Large intestine (tissue), 3 donors: ENCODE measurements at regions not wholly inside any gene's neighbourhood (a gene's known extent, or its start where the extent isn't known, plus 50 kb on each side); places are given as distances from the start of the nearest gene placed in this dataset.
A peak's percentile ranks its signal among the peaks of the same experiment; 100 is the strongest.
"Not testable (repeated sequence)": the region's sequence is repeated elsewhere in the genome, so short reads cannot be mapped to it uniquely, and the experiment has no call there.

Source experiments
- DNase-seq, 2 donors: peaks; one replicate each; pipeline versions ENCODE4 v3.0.0 to v3.0.0-alpha.2; 2013
- H3K27ac ChIP-seq: one replicate; pipeline ENCODE4 v1.5.1; 2013; ENCODE audit warnings: low read length
- H3K27me3 ChIP-seq: 2 replicates; pipeline ENCODE4 v1.6.1; 2013; ENCODE audit warnings: low read length; ENCODE audit not compliant: control insufficient read depth, insufficient read depth
- H3K36me3 ChIP-seq: 2 replicates; pipeline ENCODE4 v1.6.1; 2013; ENCODE audit warnings: low read length; ENCODE audit not compliant: control insufficient read depth, insufficient read depth
- H3K4me1 ChIP-seq: one replicate; pipeline ENCODE4 v1.6.1; 2013; ENCODE audit warnings: low read length; ENCODE audit not compliant: control insufficient read depth, insufficient read depth
- H3K4me3 ChIP-seq: one replicate; pipeline ENCODE4 v1.5.1; 2013; ENCODE audit warnings: low read length
- H3K9me3 ChIP-seq: one replicate; pipeline ENCODE4 v1.6.1; 2013; ENCODE audit warnings: mild to moderate bottlenecking, low read depth, low read length, moderate library complexity; ENCODE audit not compliant: control insufficient read depth
- WGBS: methylation state at CpG from one replicate; pipeline ENCODE4 v1.1.5; 2013; ENCODE audit warnings: low lambda C conversion rate; ENCODE audit not compliant: insufficient coverage; 5-methylcytosine and 5-hydroxymethylcytosine counted together

- WGBS = 100% methylated on average over 1 of the region's 6 CpGs
- Histone ChIP-seq H3K4me3 (no peak overlapping the region), H3K4me1 (no peaks in the 10 kb centered on the region), H3K27ac (no peak overlapping the region), H3K27me3 (no peaks in the 10 kb centered on the region), H3K36me3 (no peaks in the 10 kb centered on the region), H3K9me3 (no peaks in the 10 kb centered on the region)
- no peak for DNase-seq
Observed at GRCh38 chr3:130569461-130570365, 52.7 kb downstream of the COL6A6 start.

DNA sequence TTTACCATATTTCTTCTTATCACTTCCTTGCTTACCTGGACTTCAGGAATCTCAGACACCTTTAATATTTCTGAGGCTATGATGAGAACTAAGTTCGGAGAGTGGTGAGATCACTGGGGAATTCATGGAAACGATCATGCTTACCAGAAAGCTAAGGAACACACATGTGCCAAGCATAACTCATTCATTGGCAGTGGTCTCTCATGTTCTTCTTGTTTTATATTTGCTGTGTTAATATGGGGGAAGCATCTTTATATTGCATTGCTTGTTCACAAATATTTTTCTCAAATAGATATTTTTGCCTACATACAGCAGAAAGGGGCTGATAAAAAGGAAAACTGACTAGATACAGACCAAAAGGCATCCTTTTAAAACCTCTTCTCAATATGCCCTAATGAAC is 55.8 kb downstream of the COL6A6 start:
- H3K27me3 ChIP-seq = no peaks in the 10 kb centered on the region
- DNase-seq = no peak
- no CpG with 5 or more reads among the region's 2 CpGs for whole genome bisulfite sequencing
- no peak overlapping the region for H3K4me3 ChIP-seq
- H3K9me3 ChIP-seq = no peaks in the 10 kb centered on the region
- no peak overlapping the region for H3K27ac ChIP-seq
- H3K36me3 ChIP-seq = no peaks in the 10 kb centered on the region
- H3K4me1 ChIP-seq = no peaks in the 10 kb centered on the region

GRCh38 chr3:130576375-130577266 is 59.6 kb downstream of the COL6A6 start:
- Histone ChIP-seq H3K27ac (no peak overlapping the region), H3K27me3 (peaks cover 4% of the 10 kb centered on the region), H3K36me3 (no peaks in the 10 kb centered on the region), H3K4me3 (no peak overlapping the region), H3K9me3 (no peaks in the 10 kb centered on the region), H3K4me1 (no peaks in the 10 kb centered on the region)
- no peak for DNase-seq
- WGBS = no CpG with 5 or more reads among the region's 3 CpGs

GRCh38 chr3:130582457-130583153 is 65.6 kb downstream of the COL6A6 start:
- DNase-seq = peak; percentile 79 to 81
- Histone ChIP-seq H3K36me3 (no peaks in the 10 kb centered on the region), H3K4me1 (no peaks in the 10 kb centered on the region), H3K27ac (peak overlapping the region; percentile 59), H3K4me3 (no peak overlapping the region), H3K9me3 (no peaks in the 10 kb centered on the region), H3K27me3 (peaks cover 4% of the 10 kb centered on the region)

DNA sequence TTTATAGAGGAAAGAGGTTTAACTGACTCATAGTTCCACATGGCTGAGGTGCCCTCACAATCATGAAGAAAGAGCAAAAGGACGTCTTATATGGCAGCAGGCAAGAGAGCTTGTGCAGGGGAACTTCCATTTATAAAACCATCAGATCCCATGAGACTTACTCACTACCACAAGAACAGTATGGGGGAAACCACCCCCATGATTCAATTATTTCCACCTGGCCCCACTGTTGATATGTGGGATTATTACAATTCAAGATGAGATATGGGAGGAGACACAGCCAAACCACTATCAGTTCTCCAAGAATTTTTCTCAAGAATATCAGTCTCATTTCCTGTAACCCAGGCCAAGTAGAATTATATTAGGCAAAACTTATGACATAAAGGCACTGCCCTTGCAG is 77.8 kb downstream of the COL6A6 start:
- not testable (repeated sequence) for H3K36me3 ChIP-seq, H3K9me3 ChIP-seq, H3K27ac ChIP-seq, DNase-seq, H3K4me3 ChIP-seq, H3K27me3 ChIP-seq, H3K4me1 ChIP-seq
- WGBS = no CpG with 5 or more reads among the region's 1 CpG

- H3K36me3 ChIP-seq = no peaks in the 10 kb centered on the region
- no peaks in the 10 kb centered on the region for H3K9me3 ChIP-seq
- WGBS = no CpG with 5 or more reads among the region's 2 CpGs
- H3K4me1 ChIP-seq = no peaks in the 10 kb centered on the region
- H3K27ac ChIP-seq = no peak overlapping the region
- H3K4me3 ChIP-seq = no peak overlapping the region
- DNase-seq = no peak
- no peaks in the 10 kb centered on the region for H3K27me3 ChIP-seq
Observed at GRCh38 chr3:130596484-130596883, 79.5 kb downstream of the COL6A6 start.

- no peaks in the 10 kb centered on the region for H3K36me3 ChIP-seq
- H3K4me3 ChIP-seq = no peak overlapping the region
- H3K9me3 ChIP-seq = no peaks in the 10 kb centered on the region
- H3K4me1 ChIP-seq = no peaks in the 10 kb centered on the region
- no peaks in the 10 kb centered on the region for H3K27me3 ChIP-seq
- DNase-seq = no peak
- no peak overlapping the region for H3K27ac ChIP-seq
- WGBS = no CpG with 5 or more reads among the region's 4 CpGs
Observed at GRCh38 chr3:130601442-130601971, 84.5 kb downstream of the COL6A6 start.

GRCh38 chr3:130604806-130605205 is 87.8 kb downstream of the COL6A6 start:
- no peaks in the 10 kb centered on the region for H3K36me3 ChIP-seq
- DNase-seq = no peak
- H3K27ac ChIP-seq = no peak overlapping the region
- no peaks in the 10 kb centered on the region for H3K27me3 ChIP-seq
- no CpG with 5 or more reads among the region's 1 CpG for WGBS
- no peak overlapping the region for H3K4me3 ChIP-seq
- H3K4me1 ChIP-seq = no peaks in the 10 kb centered on the region
- H3K9me3 ChIP-seq = peaks cover 4% of the 10 kb centered on the region

DNA sequence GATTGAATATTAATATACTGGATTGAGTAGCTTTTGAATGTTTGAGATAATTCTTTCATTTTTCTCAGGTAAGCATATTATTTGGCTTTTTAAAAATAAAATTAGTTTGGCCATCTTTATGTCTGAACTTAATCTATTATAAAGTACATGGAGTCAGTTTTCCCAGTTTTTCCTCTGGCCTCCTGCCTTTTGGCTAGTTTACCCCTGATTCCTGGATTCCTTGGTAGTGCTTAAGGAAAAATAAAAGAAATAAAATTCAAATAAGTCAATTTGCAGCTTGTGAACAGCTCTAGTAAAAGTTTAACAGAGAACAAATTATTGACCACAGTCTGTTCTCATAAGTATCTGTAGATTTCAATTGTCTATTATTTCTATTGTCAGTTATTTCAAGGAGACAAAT is 89.4 kb downstream of the COL6A6 start:
- H3K27ac ChIP-seq = no peak overlapping the region
- H3K4me3 ChIP-seq = no peak overlapping the region
- H3K36me3 ChIP-seq = no peaks in the 10 kb centered on the region
- no peak for DNase-seq
- peaks cover 4% of the 10 kb centered on the region for H3K9me3 ChIP-seq
- no peaks in the 10 kb centered on the region for H3K4me1 ChIP-seq
- H3K27me3 ChIP-seq = no peaks in the 10 kb centered on the region

- no peaks in the 10 kb centered on the region for H3K36me3 ChIP-seq
- WGBS = 100% methylated on average over 1 of the region's 1 CpG
- DNase-seq = no peak
Observed at GRCh38 chr3:130607553-130608154, 90.7 kb downstream of the COL6A6 start.

More at GRCh38 chr3:130607553-130608154, 90.7 kb downstream of the COL6A6 start:
- H3K4me1 ChIP-seq = no peaks in the 10 kb centered on the region
- H3K4me3 ChIP-seq = no peak overlapping the region
- no peaks in the 10 kb centered on the region for H3K27me3 ChIP-seq
- H3K27ac ChIP-seq = no peak overlapping the region
- H3K9me3 ChIP-seq = peaks cover 4% of the 10 kb centered on the region
